Neural progenitor cell (in vitro differentiated cells): ENCODE measurements at regions not wholly inside any gene's neighbourhood (a gene's known extent, or its start where the extent isn't known, plus 50 kb on each side); places are given as distances from the start of the nearest gene placed in this dataset.

ENCODE experiments used
- DNase-seq: peaks from one replicate; pipeline ENCODE4 v3.0.0-alpha.2; 2016; ENCODE audit warnings: low spot score
- H2AFZ ChIP-seq: fragments of 200-600 bp; sonication (generic); replicated peaks from 2 replicates; pipeline ENCODE4 v1.6.1; 2016; ENCODE audit warnings: antibody characterized with exemption
- H3F3A ChIP-seq: fragments of 200-600 bp; sonication (generic); 2 replicates; pipeline ENCODE4 v1.6.1; 2016; ENCODE audit warnings: antibody characterized with exemption, low read depth
- H3K27ac ChIP-seq: fragments of 200-600 bp; sonication (generic); 2 replicates; pipeline ENCODE4 v1.5.1; 2016; ENCODE audit warnings: mild to moderate bottlenecking
- H3K27me3 ChIP-seq: fragments of 200-600 bp; sonication (generic); 2 replicates; pipeline ENCODE4 v1.6.1; 2016; ENCODE audit warnings: mild to moderate bottlenecking, moderate library complexity
- H3K36me3 ChIP-seq: fragments of 200-600 bp; sonication (generic); 2 replicates; pipeline ENCODE4 v1.5.1; 2016
- H3K4me1 ChIP-seq: fragments of 200-600 bp; sonication (generic); 2 replicates; pipeline ENCODE4 v1.6.1; 2016; ENCODE audit warnings: mixed run types
- H3K4me2 ChIP-seq: fragments of 200-600 bp; sonication (generic); 2 replicates; pipeline ENCODE4 v1.6.1; 2016
- H3K4me3 ChIP-seq: fragments of 200-600 bp; sonication (generic); 2 replicates; pipeline ENCODE4 v1.5.1; 2016
- H3K79me2 ChIP-seq: fragments of 200-600 bp; sonication (generic); 2 replicates; pipeline ENCODE4 v1.6.1; 2016; ENCODE audit warnings: low read depth
- H3K9ac ChIP-seq: fragments of 200-600 bp; sonication (generic); 2 replicates; pipeline ENCODE4 v1.6.1; 2016
- H3K9me3 ChIP-seq: fragments of 200-600 bp; sonication (generic); 2 replicates; pipeline ENCODE4 v1.5.1; 2016; ENCODE audit warnings: low read depth
- H4K20me1 ChIP-seq: fragments of 200-600 bp; sonication (generic); 2 replicates; pipeline ENCODE4 v1.6.1; 2016; ENCODE audit warnings: low read depth
- H3K27ac Mint-ChIP-seq: 3 replicates; pipeline ENCODE4 v1.8.0; 2021; ENCODE audit warnings: mixed read lengths
- H3K27me3 Mint-ChIP-seq: 2 replicates; pipeline ENCODE4 v1.8.0; 2022; ENCODE audit warnings: low read depth, mild to moderate bottlenecking, inconsistent platforms, moderate library complexity, mixed read lengths; ENCODE audit not compliant: insufficient read depth
- H3K36me3 Mint-ChIP-seq: 3 replicates; pipeline ENCODE4 v1.8.0; 2021; ENCODE audit warnings: mixed read lengths
- H3K4me1 Mint-ChIP-seq: 3 replicates; pipeline ENCODE4 v1.8.0; 2021; ENCODE audit warnings: mixed read lengths
- H3K4me3 Mint-ChIP-seq: 3 replicates; pipeline ENCODE4 v1.8.0; 2021; ENCODE audit warnings: mild to moderate bottlenecking, moderate library complexity, mixed read lengths
- H3K9me3 Mint-ChIP-seq: 3 replicates; pipeline ENCODE4 v1.8.0; 2020; ENCODE audit warnings: mixed read lengths
- CTCF ChIP-seq: fragments of 200-600 bp; sonication (generic); IDR thresholded peaks from 2 replicates; pipeline ENCODE4 v1.5.1; 2017; ENCODE audit warnings: antibody characterized with exemption, mild to moderate bottlenecking
- EZH2 ChIP-seq: fragments of 200-600 bp; sonication (generic); IDR thresholded peaks from 2 replicates; pipeline ENCODE4 v1.6.1; 2017; ENCODE audit warnings: antibody characterized with exemption, mild to moderate bottlenecking, moderate library complexity
- EZH2phosphoT487 ChIP-seq: fragments of 200-600 bp; sonication (generic); IDR thresholded peaks from 2 replicates; pipeline ENCODE4 v1.6.1; 2017; ENCODE audit warnings: antibody characterized with exemption

DNA sequence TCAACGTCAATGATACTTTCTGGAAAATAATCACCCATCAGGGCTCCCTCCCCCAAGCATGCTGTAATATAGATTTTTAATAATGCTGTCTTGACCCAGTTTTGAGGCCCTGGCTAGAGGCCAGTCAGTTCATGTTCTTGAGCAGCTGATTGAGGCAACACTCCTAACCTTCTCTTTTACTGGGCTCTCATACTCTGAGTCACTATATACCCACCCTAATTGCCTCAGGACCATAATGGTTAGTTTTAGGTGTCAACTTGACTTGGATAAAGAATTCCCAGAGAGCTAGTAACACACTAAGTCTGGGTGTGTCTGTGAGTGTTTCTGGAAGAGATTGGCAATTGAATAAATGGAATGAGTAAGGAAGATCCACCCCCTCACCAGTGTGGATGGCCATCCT, 527.0 kb upstream of the ATP2B1 start:
- Mint-ChIP-seq H3K4me3 (no peak overlapping the region), H3K4me1 (no peaks in the 10 kb centered on the region), H3K9me3 (peaks cover 2% of the 10 kb centered on the region), H3K27me3 (peaks cover 4% of the 10 kb centered on the region), H3K36me3 (no peaks in the 10 kb centered on the region), H3K27ac (no peak overlapping the region)
- Histone ChIP-seq H3K79me2 (no peaks in the 10 kb centered on the region), H3F3A (no peaks in the 10 kb centered on the region), H2AFZ (no peak overlapping the region), H3K9me3 (no peaks in the 10 kb centered on the region), H3K27me3 (no peaks in the 10 kb centered on the region), H4K20me1 (no peaks in the 10 kb centered on the region), H3K4me2 (no peak overlapping the region), H3K4me3 (no peak overlapping the region), H3K36me3 (no peaks in the 10 kb centered on the region), H3K27ac (no peak overlapping the region), H3K9ac (no peak overlapping the region), H3K4me1 (no peaks in the 10 kb centered on the region)
- no peak for DNase-seq
- TF ChIP-seq EZH2phosphoT487 (no peak), CTCF (no peak)

DNA sequence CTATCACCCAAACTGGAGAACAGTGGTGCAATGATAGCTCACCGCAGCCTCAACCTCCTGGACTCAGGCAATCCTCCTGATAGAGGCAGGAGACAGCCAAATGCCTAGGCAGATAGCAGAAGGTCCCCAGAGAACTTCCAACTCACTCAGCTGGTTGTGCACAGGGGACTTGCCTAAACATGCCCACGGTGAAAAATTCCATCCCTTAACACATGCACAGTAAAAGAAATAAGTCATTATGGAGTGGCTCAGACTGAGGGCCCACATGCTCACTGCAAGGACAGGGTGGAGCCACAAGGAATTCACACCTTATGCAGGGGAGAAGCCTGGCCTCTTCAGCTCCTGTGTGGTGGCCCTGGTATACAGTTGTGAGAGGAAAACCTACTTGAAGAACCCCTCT, 525.8 kb upstream of the ATP2B1 start:
- no peak overlapping the region for H3K4me3 Mint-ChIP-seq
- peaks cover 2% of the 10 kb centered on the region for H3K9me3 Mint-ChIP-seq
- Histone ChIP-seq H3K4me1 (peaks cover 8% of the 10 kb centered on the region), H3K9me3 (no peaks in the 10 kb centered on the region), H3K4me2 (no peak overlapping the region), H4K20me1 (no peaks in the 10 kb centered on the region), H3K4me3 (no peak overlapping the region), H2AFZ (no peak overlapping the region), H3K27ac (no peak overlapping the region), H3K9ac (no peak overlapping the region), H3K36me3 (no peaks in the 10 kb centered on the region), H3K79me2 (no peaks in the 10 kb centered on the region), H3K27me3 (no peaks in the 10 kb centered on the region), H3F3A (no peaks in the 10 kb centered on the region)
- DNase-seq, result no peak
- TF ChIP-seq CTCF, result no peak
- no peak for TF ChIP-seq EZH2
- no peak for TF ChIP-seq EZH2phosphoT487
- no peaks in the 10 kb centered on the region for H3K36me3 Mint-ChIP-seq
- no peaks in the 10 kb centered on the region for H3K27me3 Mint-ChIP-seq
- peaks cover 8% of the 10 kb centered on the region for H3K4me1 Mint-ChIP-seq
- no peak overlapping the region for H3K27ac Mint-ChIP-seq

DNA sequence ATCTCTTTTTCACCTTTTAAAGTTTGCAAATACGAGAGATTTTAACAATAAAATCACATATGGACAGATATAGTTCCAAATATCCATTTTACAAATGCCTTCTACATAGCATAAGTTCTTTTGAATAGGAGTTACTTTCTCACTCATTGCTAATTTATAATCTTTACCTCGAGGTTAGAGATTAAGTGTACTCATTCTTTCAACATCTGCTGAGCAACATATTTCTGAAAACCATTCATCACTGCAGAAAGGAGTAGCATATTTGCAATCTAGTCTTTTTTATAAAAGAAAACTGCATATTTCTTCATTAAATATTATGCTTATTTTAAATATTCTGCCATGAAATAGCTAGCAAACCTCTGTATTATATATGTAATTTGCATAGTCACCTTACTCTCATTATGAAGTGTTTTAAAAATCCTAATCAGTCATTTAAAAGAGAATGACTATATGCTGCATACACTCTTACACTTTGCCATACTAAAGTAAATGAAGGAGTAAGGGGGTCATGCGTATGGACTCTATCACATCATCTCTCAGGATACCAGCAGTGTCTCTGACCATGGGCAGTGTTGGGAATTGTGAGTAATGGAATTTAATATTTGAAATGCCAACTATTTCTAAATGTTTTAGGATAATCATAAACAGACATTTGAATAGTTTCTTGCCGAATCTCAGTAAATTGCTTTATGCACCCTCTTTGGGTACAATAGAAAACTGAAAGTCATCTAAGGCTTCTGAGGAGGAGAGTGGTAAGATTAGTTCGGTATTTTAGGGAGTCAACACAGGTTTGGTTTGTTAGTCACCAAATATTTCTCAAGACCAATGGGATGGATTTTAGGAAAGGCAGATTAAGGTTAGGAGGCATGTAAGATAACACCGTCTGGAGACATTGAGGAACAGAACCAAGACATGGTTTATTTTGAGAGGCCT, 524.8 kb upstream of the ATP2B1 start:
- H3K36me3 ChIP-seq, result no peaks in the 10 kb centered on the region
- H3K27me3 ChIP-seq, result no peaks in the 10 kb centered on the region
- TF ChIP-seq EZH2, result no peak
- TF ChIP-seq CTCF, result no peak
- no peak for TF ChIP-seq EZH2phosphoT487
- no peak overlapping the region for H3K27ac ChIP-seq
- Mint-ChIP-seq H3K9me3 (peaks cover 2% of the 10 kb centered on the region), H3K27ac (no peak overlapping the region), H3K4me3 (no peak overlapping the region), H3K36me3 (no peaks in the 10 kb centered on the region), H3K27me3 (no peaks in the 10 kb centered on the region), H3K4me1 (peaks cover 9% of the 10 kb centered on the region)
- no peaks in the 10 kb centered on the region for H3K9me3 ChIP-seq
- H3K4me1 ChIP-seq, result peaks cover 10% of the 10 kb centered on the region
- H3K79me2 ChIP-seq, result no peaks in the 10 kb centered on the region
- H2AFZ ChIP-seq, result no peak overlapping the region
- DNase-seq, result no peak
- H3K9ac ChIP-seq, result no peak overlapping the region
- H3K4me2 ChIP-seq, result no peak overlapping the region
- no peaks in the 10 kb centered on the region for H4K20me1 ChIP-seq
- H3K4me3 ChIP-seq, result no peak overlapping the region
- no peaks in the 10 kb centered on the region for H3F3A ChIP-seq
